ENCODE measurements at regions not wholly inside any gene's neighbourhood (a gene's known extent, or its start where the extent isn't known, plus 50 kb on each side); places are given as distances from the start of the nearest gene placed in this dataset.
A peak's percentile ranks its signal among the peaks of the same experiment; 100 is the strongest.
"Not testable (repeated sequence)": the region's sequence is repeated elsewhere in the genome, so short reads cannot be mapped to it uniquely, and the experiment has no call there.

- no peak for DNase-seq (ENCODE audit: low read depth)
Observed at GRCh38 chr3:59408047-59408624, 358.3 kb upstream of the CFAP20DC start.

- DNase-seq (ENCODE audit: low read depth) = no peak
Observed at GRCh38 chr3:59407425-59407824, 357.6 kb upstream of the CFAP20DC start.

- DNase-seq (ENCODE audit: low read depth) = no peak
Observed at GRCh38 chr3:59406943-59407342, 357.1 kb upstream of the CFAP20DC start.

- no peak for DNase-seq (ENCODE audit: low read depth)
Observed at GRCh38 chr3:59404851-59405250, 355.0 kb upstream of the CFAP20DC start.

- no peak for DNase-seq (ENCODE audit: low read depth)
Observed at GRCh38 chr3:59404064-59404463, 354.2 kb upstream of the CFAP20DC start.

GRCh38 chr3:59401924-59402323 is 352.1 kb upstream of the CFAP20DC start:
- DNase-seq (ENCODE audit: low read depth) = no peak

- DNase-seq (ENCODE audit: low read depth) = no peak
Observed at GRCh38 chr3:59392116-59392515, 342.3 kb upstream of the CFAP20DC start.

- no peak for DNase-seq (ENCODE audit: low read depth)
Observed at GRCh38 chr3:59391131-59391530, 341.3 kb upstream of the CFAP20DC start.

GRCh38 chr3:59388555-59389270 is 338.9 kb upstream of the CFAP20DC start:
- DNase-seq (ENCODE audit: low read depth) = no peak

GRCh38 chr3:59386165-59386564 is 336.3 kb upstream of the CFAP20DC start:
- no peak for DNase-seq (ENCODE audit: low read depth)

GRCh38 chr3:59385547-59385946 is 335.7 kb upstream of the CFAP20DC start:
- no peak for DNase-seq (ENCODE audit: low read depth)

- DNase-seq (ENCODE audit: low read depth) = no peak
Observed at GRCh38 chr3:59381282-59381681, 331.5 kb upstream of the CFAP20DC start.

GRCh38 chr3:59380146-59380545 is 330.3 kb upstream of the CFAP20DC start:
- no peak for DNase-seq (ENCODE audit: low read depth)

GRCh38 chr3:59374818-59375211 is 325.0 kb upstream of the CFAP20DC start:
- DNase-seq (ENCODE audit: low read depth) = no peak

- no peak for DNase-seq (ENCODE audit: low read depth)
Observed at GRCh38 chr3:59374091-59374817, 324.4 kb upstream of the CFAP20DC start.

GRCh38 chr3:59372346-59372745 is 322.5 kb upstream of the CFAP20DC start:
- DNase-seq (ENCODE audit: low read depth) = no peak

GRCh38 chr3:59368900-59369675 is 319.3 kb upstream of the CFAP20DC start:
- DNase-seq (ENCODE audit: low read depth) = no peak

GRCh38 chr3:59367150-59367549 is 317.3 kb upstream of the CFAP20DC start:
- peak; percentile 43 for DNase-seq (ENCODE audit: low read depth)

- no peak for DNase-seq (ENCODE audit: low read depth)
Observed at GRCh38 chr3:59366218-59366617, 316.4 kb upstream of the CFAP20DC start.

- peak; percentile 58 for DNase-seq (ENCODE audit: low read depth)
Observed at GRCh38 chr3:59364496-59364895, 314.7 kb upstream of the CFAP20DC start.

- DNase-seq (ENCODE audit: low read depth) = not testable (repeated sequence)
Observed at GRCh38 chr3:59360312-59360711, 310.5 kb upstream of the CFAP20DC start.

GRCh38 chr3:59341459-59341858 is 291.6 kb upstream of the CFAP20DC start:
- no peak for DNase-seq (ENCODE audit: low read depth)
